ENCODE measurements at regions not wholly inside any gene's neighbourhood (a gene's known extent, or its start where the extent isn't known, plus 50 kb on each side); places are given as distances from the start of the nearest gene placed in this dataset.

- no peaks in the 10 kb centered on the region for H3K27me3 ChIP-seq
- no peaks in the 10 kb centered on the region for H3K36me3 ChIP-seq
- intact Hi-C loops (cut with DNase I; ENCODE audit: low total_unique reads): no loop called here
- no peak overlapping the region for H3K4me3 ChIP-seq
- no peaks in the 10 kb centered on the region for H3K4me1 ChIP-seq
- WGBS, 5 donors: 71 to 89% (median 82%) methylated on average over 8 to 9 of the region's 9 CpGs
- TF ChIP-seq EP300 (IDR thresholded peaks at IDR 0.05): no peak
- no peak for TF ChIP-seq POLR2AphosphoS5 (IDR thresholded peaks at IDR 0.05)
- TF ChIP-seq POLR2A (IDR thresholded peaks at IDR 0.05): no peak
- TF ChIP-seq CTCF (IDR thresholded peaks at IDR 0.05): no peak
- DNase-seq: peak in 1 of 2 donors; percentile 66
- H3K27ac ChIP-seq: no peak overlapping the region
- no peaks in the 10 kb centered on the region for H3K9me3 ChIP-seq
Measured at GRCh38 chr6:19554356-19555225, 282.6 kb upstream of the ID4 start.

GRCh38 chr6:19557191-19557590, 280.0 kb upstream of the ID4 start:
- Histone ChIP-seq H3K9me3 (no peaks in the 10 kb centered on the region), H3K36me3 (no peaks in the 10 kb centered on the region), H3K4me1 (no peaks in the 10 kb centered on the region), H3K4me3 (no peak overlapping the region), H3K27ac (no peak overlapping the region), H3K27me3 (no peaks in the 10 kb centered on the region)
- intact Hi-C loops (cut with DNase I; ENCODE audit: low total_unique reads): no loop called here
- no peak for DNase-seq
- WGBS, 5 donors: 83 to 90% (median 88%) methylated on average over 3 of the region's 3 CpGs
- TF ChIP-seq POLR2AphosphoS5 (IDR thresholded peaks at IDR 0.05) (no peak), EP300 (IDR thresholded peaks at IDR 0.05) (no peak), POLR2A (IDR thresholded peaks at IDR 0.05) (no peak), CTCF (IDR thresholded peaks at IDR 0.05) (no peak)

GRCh38 chr6:19558201-19558600, 279.0 kb upstream of the ID4 start:
- DNase-seq: no peak
- no peaks in the 10 kb centered on the region for H3K9me3 ChIP-seq
- 82 to 95% (median 88%) methylated on average over 2 of the region's 2 CpGs for WGBS, 5 donors
- no peak overlapping the region for H3K27ac ChIP-seq
- intact Hi-C loops (cut with DNase I; ENCODE audit: low total_unique reads): no loop called here
- H3K27me3 ChIP-seq: no peaks in the 10 kb centered on the region
- H3K36me3 ChIP-seq: no peaks in the 10 kb centered on the region
- H3K4me1 ChIP-seq: no peaks in the 10 kb centered on the region
- TF ChIP-seq POLR2A (IDR thresholded peaks at IDR 0.05) (no peak), CTCF (IDR thresholded peaks at IDR 0.05) (no peak), POLR2AphosphoS5 (IDR thresholded peaks at IDR 0.05) (no peak), EP300 (IDR thresholded peaks at IDR 0.05) (no peak)
- no peak overlapping the region for H3K4me3 ChIP-seq

DNA sequence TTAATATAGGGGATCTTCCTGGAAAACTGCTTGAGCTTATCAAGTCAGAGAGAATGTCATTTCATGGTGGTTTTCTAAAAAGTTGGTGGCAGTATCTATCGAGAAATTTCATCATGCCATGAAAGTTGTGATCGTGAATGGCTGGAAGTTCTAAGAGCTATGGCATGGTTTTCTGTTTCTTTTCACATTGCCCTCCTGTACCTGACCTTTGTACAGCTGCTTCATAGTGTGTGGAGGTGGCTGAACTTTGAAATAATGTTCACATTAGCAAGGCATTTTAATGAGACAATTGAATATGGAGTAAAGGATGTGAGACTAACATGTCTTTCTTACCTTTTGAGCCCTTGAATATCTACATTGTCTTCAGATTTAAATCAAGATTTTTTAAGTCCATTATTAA, 278.2 kb upstream of the ID4 start:
- intact Hi-C loops (cut with DNase I; ENCODE audit: low total_unique reads): no loop called here
- DNase-seq: no peak
- TF ChIP-seq POLR2A (IDR thresholded peaks at IDR 0.05): no peak
- TF ChIP-seq POLR2AphosphoS5 (IDR thresholded peaks at IDR 0.05): no peak
- TF ChIP-seq EP300 (IDR thresholded peaks at IDR 0.05): no peak
- no peak for TF ChIP-seq CTCF (IDR thresholded peaks at IDR 0.05)
- WGBS, 5 donors: 81 to 91% (median 88%) methylated on average over 2 of the region's 2 CpGs
- no peaks in the 10 kb centered on the region for H3K27me3 ChIP-seq
- no peak overlapping the region for H3K4me3 ChIP-seq
- H3K27ac ChIP-seq: no peak overlapping the region
- H3K36me3 ChIP-seq: no peaks in the 10 kb centered on the region
- no peaks in the 10 kb centered on the region for H3K9me3 ChIP-seq
- H3K4me1 ChIP-seq: no peaks in the 10 kb centered on the region
